Astrocyte of the hippocampus (primary cell): ENCODE measurements at regions not wholly inside any gene's neighbourhood (a gene's known extent, or its start where the extent isn't known, plus 50 kb on each side); places are given as distances from the start of the nearest gene placed in this dataset.
"Not testable (repeated sequence)": the region's sequence is repeated elsewhere in the genome, so short reads cannot be mapped to it uniquely, and the experiment has no call there.

Experiments used
- DNase-seq: peaks from one replicate; pipeline ENCODE4 v3.0.0; 2011; ENCODE audit warnings: low read depth, low spot score

DNA sequence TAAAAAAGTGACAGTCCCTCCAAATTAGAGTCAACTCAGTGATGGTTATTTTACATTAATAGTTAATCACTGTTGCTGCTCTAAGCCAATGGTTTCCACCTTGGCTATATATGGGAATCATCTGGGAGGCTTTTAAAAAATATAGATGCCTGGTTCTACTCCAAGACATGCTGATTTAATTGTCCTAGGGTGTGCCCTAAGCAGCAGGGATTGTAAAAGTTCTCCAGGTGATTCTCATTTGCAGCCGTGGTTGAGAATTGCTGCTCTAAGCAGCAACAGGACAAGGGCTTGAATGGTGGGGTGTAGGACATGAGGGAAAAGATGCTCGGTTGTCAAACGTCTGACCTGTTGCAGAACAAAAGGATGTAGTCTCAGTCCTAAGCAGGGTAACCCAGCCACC is 405.1 kb upstream of the MCTP2 start:
- DNase-seq: no peak

- DNase-seq: no peak
Observed at GRCh38 chr15:93825682-93826081, 405.7 kb upstream of the MCTP2 start.

DNA sequence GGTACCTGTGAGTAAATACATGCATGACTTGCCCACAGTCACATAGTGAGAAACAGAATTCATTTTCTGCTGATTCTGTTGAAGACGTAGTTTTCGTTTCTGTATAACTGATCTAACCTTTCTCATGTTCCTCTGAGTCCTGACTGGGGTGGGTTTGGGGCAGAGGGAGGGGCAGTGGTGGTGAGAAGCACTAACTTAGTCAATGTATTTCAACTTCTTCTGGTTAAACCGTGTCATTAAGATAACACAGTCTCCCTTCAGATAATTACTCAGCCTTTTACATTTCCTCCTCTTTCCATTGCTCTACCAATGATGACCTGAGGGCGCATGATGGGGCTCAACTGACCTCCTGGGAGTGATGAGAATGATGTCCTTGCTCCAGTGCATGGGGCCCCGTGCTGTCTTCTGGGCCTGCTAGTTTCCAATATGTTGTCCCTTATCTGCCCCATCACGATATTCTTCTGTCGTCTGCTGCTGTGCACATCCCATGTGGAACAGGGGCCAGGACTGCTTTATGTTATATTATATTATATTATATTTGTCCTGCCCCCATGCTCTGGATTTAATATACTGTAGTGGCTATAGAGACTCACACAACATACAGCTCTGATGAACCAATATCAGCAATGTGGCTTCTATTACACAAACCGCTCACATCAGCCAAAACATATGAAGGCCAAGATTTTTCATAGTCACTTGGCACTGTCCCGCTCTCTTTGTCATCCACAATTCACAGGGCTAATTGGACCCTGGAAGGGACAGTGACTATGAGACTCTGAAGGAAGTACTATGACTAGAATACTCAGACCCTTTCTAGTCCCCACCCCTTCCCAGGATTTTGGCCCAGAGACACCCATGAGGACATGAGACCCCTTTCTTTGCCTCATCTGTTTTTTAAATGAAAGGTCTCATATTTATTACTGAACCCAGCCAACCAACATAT is 407.1 kb upstream of the MCTP2 start:
- DNase-seq: no peak

DNA sequence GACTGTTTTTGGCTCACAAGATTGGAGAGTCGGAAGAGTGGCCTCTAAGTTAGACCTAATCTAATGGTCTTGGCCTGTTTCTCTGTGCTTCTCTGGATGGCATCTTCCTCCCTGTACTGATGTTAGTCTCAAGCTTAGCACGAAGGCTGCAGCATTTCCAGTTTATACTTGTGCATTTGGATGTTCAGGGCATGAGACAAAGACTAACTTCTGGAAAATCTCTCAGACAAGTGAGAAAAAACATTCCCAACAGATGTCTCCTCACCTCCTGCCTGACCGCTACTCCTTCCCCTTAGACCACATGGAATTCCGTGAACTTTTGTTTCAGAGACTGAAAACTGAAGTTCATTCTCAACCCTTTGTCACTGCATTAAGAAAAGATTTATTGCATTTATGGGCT is 410.8 kb upstream of the MCTP2 start:
- DNase-seq: no peak

GRCh38 chr15:93819826-93820225 is 411.5 kb upstream of the MCTP2 start:
- DNase-seq: no peak

DNA sequence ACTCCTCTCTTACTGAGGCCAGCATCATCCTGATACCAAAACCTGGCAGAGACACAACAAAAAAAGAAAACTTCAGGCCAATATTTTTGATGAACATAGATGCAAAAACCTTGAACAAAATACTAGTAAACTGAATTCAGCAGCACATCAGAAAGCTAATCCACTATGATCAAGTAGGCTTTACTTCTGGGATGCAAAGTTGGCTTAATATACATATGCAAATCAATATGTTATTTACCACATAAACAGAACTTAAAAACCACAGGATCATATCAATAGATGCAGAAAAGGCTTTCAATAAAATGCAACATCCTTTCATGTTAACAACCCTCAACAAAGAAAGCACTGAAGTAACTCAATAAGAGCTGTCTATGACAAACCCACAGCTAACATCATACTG is 414.5 kb upstream of the MCTP2 start:
- no peak for DNase-seq

- no peak for DNase-seq
Observed at GRCh38 chr15:93811305-93811704, 420.1 kb upstream of the MCTP2 start.

DNA sequence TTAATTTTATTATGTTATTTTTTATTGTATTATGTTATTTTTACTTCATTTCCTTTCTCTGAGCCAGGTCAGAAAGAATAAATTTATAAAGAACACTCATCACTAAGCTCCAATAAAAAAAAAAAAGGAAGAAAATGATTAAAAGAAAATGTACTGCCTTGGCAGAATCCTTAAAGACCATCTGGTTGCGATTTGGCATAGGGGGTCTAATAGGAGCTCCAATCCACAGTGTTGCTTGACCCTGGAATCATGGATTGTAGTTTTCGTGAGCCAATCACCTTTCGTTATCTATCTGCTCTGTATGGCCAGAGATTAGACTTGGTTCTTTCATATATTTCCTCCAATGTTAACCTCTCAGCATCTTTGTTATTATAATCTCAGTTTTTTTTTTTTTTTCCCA is 421.8 kb upstream of the MCTP2 start:
- DNase-seq: no peak

GRCh38 chr15:93803421-93804152 is 427.8 kb upstream of the MCTP2 start:
- DNase-seq: no peak

DNA sequence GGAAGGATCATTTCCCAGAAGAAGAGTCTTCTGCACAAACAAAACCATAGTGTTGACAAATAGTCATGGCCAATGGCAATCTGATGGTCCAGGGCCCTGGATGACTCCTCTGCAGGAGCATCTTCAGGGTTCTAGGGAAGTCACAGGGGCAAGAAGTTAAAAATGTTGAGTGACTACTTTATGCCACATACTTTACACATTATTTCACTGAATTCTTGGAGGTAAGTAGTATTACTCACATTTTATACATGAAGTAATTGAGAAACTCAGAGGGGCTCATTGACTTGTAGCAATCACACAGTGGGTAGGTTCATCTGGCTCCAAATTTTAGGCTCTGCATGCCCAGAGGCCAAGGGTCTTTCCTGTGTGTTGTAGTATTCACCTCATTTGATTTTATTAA is 430.2 kb upstream of the MCTP2 start:
- DNase-seq: no peak

GRCh38 chr15:93800805-93801204 is 430.6 kb upstream of the MCTP2 start:
- DNase-seq: no peak

- DNase-seq: no peak
Observed at GRCh38 chr15:93789441-93789840, 441.9 kb upstream of the MCTP2 start.

- no peak for DNase-seq
Observed at GRCh38 chr15:93780073-93780472, 451.3 kb upstream of the MCTP2 start.

GRCh38 chr15:93779341-93779740 is 452.0 kb upstream of the MCTP2 start:
- DNase-seq: no peak

DNA sequence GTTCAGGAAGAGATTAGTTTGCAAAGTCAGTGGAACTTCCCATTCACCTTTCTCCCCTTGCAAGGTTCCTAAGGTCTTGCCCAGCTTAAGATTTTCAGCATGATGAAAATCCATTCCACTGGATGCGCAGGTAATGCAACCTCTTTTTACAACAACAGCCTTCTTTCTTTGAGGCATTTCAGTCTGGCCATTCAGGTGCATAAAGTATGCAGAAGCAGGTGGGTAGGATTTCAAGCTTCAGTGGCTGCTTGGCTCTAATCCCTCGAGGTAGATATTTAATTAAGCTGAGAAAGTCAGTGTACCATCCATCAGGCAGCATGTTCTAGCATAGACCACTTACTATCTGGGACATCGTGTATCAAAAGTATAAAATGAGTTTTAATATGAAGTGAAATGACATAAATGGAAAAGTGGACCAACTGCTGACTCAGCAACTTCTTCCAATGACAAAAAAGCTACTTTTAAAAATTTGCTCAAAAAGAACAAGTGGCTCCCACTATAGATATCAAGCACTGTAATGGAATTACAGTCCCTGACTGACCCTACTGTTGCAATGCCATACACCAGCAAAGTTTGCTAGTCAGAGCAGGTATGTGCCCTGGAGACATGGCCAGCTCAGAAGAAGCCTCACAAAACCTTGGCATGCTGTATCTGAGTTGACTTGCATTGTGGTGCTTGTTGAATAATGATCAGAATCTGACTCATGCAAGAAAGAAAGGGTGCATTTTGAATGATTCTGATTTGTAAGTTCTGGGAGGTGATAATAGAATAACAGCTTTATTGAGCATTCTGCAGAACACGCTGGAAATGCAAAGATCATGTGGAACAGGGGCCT is 459.9 kb upstream of the MCTP2 start:
- peak; percentile 11 for DNase-seq

DNA sequence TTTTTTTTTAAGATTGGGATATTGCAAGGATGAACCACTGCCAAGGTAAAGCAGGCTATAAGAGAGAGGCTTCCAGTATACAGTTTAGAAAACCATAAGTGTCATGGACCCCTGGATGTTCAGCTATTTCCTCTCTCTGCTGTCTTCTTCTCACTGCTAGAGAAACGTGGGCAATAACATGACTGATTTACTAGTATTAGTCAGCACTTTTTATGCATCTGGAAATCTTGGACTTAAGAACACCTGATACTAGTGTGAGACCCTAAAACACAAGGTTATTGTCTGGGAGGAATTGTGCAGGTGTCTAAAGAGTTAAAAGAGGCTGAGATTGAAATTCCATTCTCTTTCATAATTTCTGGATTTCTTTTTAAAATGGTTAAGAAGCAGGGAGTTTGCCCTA is 460.6 kb upstream of the MCTP2 start:
- DNase-seq: no peak

DNA sequence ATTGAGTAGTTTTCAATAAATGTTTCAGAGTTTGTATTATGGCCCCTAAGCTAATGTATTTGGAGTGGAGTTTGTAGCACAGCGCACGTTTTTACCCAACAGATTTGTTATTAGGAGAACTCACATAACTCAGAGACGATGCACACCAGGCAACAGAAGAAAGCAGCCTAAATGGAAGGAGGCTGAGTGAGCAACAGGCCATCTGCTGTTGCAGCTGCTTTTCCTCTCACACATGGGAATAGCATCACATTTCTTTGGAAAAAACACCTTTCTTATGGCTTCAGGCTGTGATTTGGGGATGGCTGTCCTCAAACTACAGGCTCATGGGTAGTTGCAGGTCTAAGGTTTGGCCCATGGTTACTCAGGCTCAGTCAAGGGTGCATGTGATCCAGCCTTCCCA is 469.3 kb upstream of the MCTP2 start:
- DNase-seq: no peak

DNA sequence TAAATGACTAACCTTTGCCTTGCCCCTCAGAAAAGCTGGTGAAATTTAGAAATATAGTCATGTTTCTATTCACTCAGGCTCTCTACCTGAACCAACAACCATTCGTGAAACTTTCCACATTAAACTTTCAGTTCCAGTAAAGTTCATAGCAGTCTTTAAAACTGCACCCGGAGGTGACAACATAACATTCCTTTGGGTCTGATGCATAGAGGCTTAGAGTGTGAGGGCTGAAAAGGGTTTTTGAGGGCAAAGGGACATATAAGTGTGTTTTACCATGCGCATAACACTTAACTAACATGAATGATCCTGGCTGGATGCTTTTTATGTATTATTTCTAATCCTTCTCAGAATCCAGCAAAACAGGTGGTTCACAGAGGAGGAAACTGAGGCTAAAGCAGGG is 471.7 kb upstream of the MCTP2 start:
- DNase-seq: peak; percentile 54

GRCh38 chr15:93758824-93759223 is 472.5 kb upstream of the MCTP2 start:
- no peak for DNase-seq

GRCh38 chr15:93748710-93749109 is 482.7 kb upstream of the MCTP2 start:
- DNase-seq: no peak

DNA sequence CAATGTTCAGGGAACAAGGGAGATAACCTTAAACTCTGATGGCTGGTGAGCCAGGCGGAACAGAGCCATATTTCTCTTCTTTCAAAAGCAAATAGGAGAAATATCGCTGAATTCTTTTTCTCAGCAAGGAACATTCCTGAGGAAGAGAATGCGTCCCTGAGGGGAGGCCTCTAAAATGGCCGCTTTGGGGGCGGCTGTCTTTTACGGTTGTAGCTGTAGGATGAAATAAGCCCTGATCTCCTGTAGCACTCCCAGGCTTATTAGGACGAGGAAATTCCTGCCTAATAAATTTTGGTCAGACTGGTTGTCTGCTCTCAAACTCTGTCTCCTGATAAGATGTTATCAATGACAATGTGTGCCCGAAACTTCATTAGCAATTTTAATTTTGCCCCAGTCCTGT is 496.4 kb upstream of the MCTP2 start:
- DNase-seq: not testable (repeated sequence)

- DNase-seq: no peak
Observed at GRCh38 chr15:93730724-93731123, 500.6 kb upstream of the MCTP2 start.
